NCI-H226 (cell line): ENCODE measurements at regions not wholly inside any gene's neighbourhood (a gene's known extent, or its start where the extent isn't known, plus 50 kb on each side); places are given as distances from the start of the nearest gene placed in this dataset.
"Not testable (repeated sequence)": the region's sequence is repeated elsewhere in the genome, so short reads cannot be mapped to it uniquely, and the experiment has no call there.

ENCODE experiments used
- DNase-seq: peaks from one replicate; pipeline ENCODE4 v3.0.0-alpha.2; 2015

DNA sequence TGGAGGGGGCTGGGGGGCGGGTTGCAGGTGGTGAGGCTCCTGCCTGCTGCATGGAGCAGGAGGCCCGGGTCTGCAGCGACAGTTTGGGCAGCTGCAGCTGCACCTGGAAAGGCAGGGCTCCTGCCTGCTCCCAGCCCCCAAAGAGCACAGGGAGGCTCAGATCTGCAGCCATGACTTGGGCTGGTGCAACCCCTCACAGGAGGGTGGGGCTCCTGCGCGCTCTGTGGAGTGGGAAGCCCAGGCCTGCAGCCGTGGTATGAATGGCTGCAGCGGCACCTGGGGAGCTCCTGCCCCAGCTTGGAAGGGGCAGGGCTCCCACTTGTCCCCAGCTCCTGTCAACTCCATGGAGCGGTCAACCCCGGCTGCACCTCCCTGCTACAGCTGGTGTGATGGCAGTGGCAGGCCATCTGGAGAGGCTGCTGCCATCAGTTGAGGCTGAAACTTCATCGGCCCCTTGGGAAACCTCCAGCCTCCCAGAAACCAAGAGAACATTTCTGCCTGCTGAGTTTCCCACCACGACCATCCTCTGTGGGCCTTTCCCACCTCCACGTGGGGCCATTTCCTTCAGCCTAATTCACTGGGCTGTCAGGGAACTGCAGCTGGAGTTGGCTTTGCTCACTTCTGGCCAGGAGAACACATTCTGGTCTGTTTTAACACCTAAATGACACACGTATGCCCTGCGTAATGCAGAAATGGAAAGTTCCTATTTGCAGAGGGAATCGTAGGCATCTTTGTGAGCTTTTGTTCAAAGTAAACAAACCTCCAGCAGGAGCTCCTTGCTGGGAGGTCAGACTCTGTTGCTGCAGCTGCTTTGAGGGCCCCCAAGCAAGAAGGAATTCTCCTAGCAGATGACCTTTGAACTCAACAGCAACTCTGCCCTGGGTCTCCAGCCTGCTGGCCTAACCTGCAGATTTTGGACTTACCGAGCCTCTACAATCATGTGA, 429.0 kb downstream of the PREX1 start:
- no peak for DNase-seq

GRCh38 chr20:48396981-48397861, 430.6 kb downstream of the PREX1 start:
- not testable (repeated sequence) for DNase-seq

DNA sequence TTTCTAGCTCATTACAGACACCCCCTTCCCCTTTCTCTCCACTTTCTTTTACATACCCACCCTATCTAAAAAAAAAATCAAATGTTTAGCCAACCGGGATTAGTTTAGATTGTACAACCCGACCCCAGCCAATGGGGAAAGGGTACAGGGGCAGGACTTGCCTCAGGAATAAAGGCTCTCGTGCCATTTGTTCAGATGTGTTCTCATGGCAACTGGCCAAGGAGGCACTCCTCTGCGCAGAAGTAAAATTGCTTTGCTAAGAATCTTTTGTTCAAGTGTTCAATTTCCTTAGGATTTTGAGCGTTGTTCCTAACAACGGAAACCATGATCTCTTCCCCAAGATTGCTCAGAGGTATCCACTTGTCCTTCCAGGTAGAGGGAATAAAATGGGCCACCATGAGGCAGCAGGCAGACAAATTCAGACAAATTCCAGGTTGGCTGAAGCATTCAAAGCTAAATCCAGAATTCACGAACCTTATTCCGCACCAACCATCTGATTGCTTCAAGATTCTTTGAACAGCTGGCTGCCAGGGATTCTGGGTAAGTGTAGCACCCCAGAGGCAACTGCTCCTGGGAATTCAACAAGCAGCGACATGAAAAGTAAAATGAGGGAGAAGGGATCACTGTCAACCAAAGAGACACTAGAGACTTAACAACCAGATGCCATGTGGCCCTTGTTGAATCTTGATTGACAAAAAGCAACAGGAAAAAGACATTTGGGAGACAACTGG, 431.8 kb downstream of the PREX1 start:
- no peak for DNase-seq

DNA sequence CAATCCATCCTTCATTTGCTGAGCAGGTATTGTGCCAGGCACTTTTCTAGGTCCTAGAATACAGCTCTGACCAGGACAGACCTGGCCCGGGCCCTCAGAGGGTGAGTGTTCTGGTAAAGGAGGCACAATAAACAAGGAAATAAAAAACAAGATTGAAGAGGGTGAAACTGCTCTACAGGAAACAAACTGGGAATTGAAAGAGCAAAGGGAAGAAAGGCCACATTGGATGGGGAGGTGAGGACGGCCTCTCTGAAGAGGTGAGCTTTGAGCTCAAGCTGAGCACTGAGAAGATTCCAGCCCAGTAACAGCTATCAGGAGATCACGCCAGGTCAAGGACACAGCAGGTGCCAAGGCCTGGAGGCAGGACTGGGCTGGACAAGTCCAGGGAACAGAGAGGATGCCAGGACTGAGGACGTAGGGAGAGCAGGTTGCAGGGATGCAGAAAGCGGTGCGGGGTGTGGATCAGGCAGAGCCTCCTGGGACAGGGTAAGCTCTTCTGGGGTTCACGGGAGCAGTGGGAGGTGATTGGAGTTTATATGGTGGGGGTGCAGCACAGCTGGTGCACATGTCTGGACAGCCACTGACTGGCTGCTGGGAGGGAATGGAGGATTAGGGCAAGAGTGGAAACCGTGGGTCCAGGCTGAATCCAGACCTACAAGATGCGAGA, 433.3 kb downstream of the PREX1 start:
- no peak for DNase-seq

DNA sequence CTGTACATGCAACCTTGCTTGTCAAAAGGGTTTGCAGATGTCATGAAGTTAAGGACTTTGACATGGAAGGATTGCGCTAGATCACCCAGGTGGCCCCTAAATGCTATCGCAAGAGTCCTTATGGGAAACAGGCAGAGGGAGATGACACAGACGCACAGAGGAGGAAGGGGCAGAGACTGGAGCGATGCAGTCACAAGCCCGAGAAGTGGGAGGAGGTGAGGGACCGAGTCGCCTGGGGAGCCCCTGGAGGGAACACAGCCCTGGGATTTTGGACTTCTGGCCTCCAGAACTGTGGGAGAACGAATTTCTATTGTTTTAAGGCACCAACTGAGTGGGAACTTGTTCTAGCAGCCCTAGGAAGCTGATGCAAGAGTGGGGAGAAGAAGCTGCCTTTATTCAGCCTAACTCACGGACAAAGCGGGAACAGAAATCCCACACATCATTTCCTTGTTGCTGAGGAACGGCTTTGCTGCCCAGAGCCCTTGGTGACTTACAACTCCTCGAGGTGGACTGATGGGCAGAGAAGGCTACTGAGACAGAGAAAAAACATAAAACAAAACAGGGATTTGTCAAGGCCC, 434.0 kb downstream of the PREX1 start:
- DNase-seq, result no peak

GRCh38 chr20:48393311-48393685, 434.5 kb downstream of the PREX1 start:
- no peak for DNase-seq

GRCh38 chr20:48392407-48393310, 435.1 kb downstream of the PREX1 start:
- DNase-seq, result no peak

GRCh38 chr20:48390981-48391380, 436.8 kb downstream of the PREX1 start:
- DNase-seq, result no peak

GRCh38 chr20:48387675-48388074, 440.1 kb downstream of the PREX1 start:
- no peak for DNase-seq

DNA sequence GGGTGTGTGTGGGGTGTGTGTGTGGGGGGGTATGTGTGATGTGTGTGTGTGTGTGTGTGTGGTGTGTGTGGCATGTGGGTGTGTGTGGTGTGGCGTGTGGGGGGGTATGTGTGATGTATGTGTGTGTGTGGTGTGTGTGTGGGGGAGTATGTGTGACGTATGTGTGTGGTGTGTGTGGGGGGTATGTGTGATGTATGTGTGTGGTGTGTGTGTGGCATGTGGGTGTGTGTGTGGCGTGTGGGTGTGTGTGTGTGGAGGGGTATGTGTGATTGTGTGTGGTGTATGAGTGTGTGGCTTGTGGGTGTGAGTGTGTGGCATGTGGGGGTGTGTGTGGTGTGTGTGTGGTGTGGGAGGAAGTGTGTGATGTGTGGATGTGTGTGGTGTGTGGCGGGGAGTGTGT, 442.3 kb downstream of the PREX1 start:
- DNase-seq, result no peak

DNA sequence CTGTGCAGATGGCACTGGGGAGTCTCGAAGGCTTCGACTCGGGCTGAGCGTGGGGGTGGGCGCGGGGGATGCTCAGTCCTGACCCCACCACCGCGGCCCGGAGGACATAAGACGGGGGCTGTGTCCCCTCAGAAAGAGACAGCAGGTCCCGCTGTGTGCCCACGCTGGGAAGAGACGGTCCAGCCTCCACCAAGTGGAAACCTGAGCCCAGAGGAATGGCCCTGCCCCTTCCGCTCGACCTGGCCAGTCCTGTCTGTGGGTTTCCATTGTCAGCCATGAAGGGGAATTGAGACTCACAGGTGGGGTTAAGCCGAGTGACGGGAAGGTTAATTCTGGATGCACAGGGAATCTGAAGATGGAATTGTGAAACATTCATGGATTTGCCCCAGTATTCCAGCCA, 442.7 kb downstream of the PREX1 start:
- DNase-seq, result no peak

- DNase-seq, result no peak
These were observed 443.5 kb downstream of the PREX1 start for GRCh38 chr20:48384147-48384818.

- no peak for DNase-seq
These were observed 444.5 kb downstream of the PREX1 start for GRCh38 chr20:48383252-48383651.

- no peak for DNase-seq
These were observed 445.5 kb downstream of the PREX1 start for GRCh38 chr20:48382304-48382703.

GRCh38 chr20:48381353-48382120, 446.3 kb downstream of the PREX1 start:
- DNase-seq, result no peak

DNA sequence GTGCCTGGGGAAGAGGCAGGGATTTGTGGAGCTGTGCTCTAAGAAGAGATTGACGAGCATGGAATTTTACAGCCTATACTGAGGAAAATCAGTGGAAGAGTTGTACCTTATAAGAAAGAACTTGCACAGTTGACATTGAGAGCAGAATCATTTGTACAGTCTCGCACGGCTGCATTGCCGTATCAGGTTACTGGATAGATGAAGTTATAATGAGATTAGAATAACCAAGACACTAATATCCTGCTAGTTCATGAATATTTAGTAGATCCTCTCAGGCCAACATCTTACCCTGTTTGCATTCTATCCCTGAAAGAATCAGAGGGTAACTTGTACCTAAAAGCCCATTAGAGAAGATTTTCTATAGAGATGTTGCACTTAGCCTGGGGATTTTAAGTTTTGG, 447.1 kb downstream of the PREX1 start:
- no peak for DNase-seq

DNA sequence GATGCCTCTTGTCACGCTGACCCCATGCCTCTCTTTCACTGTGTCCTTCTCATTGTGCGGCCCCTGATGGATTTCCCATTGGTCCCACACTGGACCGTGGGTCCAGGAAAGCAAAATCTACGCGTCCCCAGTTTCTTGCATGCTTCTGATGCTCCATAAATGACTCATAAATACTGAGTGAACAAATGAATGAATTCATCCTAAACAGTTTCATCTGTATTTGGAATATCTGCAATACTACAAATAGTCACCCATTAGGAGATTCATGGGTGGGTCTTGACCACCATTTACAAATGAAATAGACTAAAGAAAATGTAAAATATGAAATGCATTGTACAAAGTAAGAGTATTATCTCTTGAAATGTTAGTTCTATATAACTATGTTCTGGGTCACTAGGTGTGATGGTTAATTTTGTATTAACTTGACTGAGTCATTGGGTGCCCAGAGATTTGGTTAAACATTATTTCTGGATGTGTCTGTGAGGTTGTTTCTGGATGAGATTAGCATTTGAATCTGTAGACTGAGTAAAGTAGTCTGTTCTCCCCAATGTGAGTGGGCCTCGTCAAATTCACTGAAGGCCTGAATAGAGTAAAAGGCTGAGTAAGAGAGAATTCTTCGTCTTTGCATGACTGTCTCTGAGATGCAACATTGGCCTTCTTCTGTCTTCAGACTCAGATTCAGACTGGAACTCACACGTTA, 448.7 kb downstream of the PREX1 start:
- no peak for DNase-seq

DNA sequence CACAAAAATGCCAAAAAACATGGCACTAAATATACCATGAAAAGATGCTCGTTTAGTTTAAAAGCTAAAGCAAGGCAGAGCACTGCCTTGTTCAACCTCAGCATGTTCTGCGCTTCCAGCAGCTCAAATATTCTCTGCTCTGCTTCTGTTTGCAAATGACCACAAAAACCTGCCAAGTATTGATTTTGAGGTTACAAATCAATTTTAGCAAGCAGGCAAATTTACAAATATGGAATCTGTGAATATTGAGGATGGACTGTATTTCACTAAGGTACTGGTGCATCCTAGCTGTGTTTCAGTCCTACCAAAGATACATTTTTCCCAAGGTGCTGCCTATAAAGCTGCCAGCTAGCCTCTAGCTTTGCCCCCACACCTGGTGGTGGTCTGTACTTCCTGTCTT, 449.9 kb downstream of the PREX1 start:
- DNase-seq, result no peak

DNA sequence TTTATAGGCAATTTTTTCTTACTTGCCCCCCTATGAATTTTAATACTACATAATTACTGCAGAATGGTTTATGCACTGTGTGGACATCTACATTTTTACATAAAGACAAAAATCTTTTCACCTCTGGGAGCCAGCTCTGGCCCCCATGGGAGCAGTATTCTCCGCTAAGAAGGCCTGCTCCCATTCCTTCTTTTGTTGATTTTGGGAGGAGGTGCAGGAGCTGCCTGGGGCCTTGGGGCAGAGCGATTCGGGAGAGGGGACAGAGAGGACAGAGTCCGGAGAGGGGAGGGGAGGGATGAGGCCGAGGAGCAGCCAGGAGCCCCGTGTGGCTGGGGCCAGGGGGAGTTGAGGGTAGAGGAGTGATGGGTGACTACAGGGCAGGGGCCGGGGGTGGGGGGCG, 452.0 kb downstream of the PREX1 start:
- DNase-seq, result no peak
